ENCODE measurements at regions not wholly inside any gene's neighbourhood (a gene's known extent, or its start where the extent isn't known, plus 50 kb on each side); places are given as distances from the start of the nearest gene placed in this dataset.

GRCh38 chr16:51710186-51710585, 559.1 kb upstream of the SALL1 start:
- TF ChIP-seq EP300 (IDR thresholded peaks at IDR 0.05; ENCODE audit: borderline replicate concordance), result no peak
- no peak for TF ChIP-seq MAX (IDR thresholded peaks at IDR 0.05)
- no peak for TF ChIP-seq TAF1 (IDR thresholded peaks at IDR 0.05; ENCODE audit: low read depth)
- no peak for TF ChIP-seq CEBPB (IDR thresholded peaks at IDR 0.05)
- TF ChIP-seq REST (IDR thresholded peaks at IDR 0.05; ENCODE audit: low read depth), result no peak
- no peak for TF ChIP-seq TEAD4 (IDR thresholded peaks at IDR 0.05)
- no peak for TF ChIP-seq EGR1 (IDR thresholded peaks at IDR 0.05)
